ENCODE measurements at regions not wholly inside any gene's neighbourhood (a gene's known extent, or its start where the extent isn't known, plus 50 kb on each side); places are given as distances from the start of the nearest gene placed in this dataset.
A peak's percentile ranks its signal among the peaks of the same experiment; 100 is the strongest.

- no peak for DNase-seq
Measured at GRCh38 chr20:59508729-59509128, 95.6 kb upstream of the PHACTR3 start.

GRCh38 chr20:59512651-59513050 is 91.7 kb upstream of the PHACTR3 start:
- no peak for DNase-seq

DNA sequence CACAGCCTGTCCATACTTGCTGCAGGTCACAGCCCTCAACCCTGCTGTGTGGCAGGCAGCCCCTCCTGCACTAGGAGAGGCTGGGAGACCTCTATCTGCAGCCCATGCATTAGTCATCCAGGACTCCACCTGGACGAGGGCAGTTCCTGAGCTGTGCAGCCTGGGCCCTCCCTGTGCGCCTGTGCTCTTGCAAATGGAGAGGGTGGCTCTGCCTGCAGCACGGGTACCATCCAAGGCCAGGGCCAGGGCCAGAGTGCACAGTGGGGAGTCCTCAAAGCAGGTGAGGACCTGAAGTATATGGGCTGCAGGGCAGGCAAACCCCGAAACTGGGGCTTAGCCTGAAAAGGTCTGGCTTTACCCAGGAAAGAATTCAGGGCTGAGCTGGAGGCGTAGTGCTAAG is 89.8 kb upstream of the PHACTR3 start:
- no peak for DNase-seq

- DNase-seq, result peak; percentile 45
Measured at GRCh38 chr20:59515013-59515905, 89.1 kb upstream of the PHACTR3 start.

DNA sequence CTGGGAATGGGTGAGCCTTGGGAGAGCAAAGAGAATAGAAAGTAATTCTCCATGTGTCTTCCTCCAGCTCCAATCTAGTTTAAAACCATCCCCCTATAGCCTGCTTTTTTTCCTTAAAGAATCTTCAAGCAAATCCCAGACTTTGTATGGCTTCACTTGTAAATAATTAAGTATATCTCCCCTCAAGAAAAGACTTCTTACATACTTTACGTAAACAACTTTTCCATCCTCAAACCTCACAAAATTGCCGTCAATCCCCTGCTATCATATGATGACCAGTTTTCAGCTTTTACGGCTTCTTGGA is 88.5 kb upstream of the PHACTR3 start:
- DNase-seq, result no peak

- DNase-seq, result peak; percentile 28
Measured at GRCh38 chr20:59518881-59519706, 85.2 kb upstream of the PHACTR3 start.

DNA sequence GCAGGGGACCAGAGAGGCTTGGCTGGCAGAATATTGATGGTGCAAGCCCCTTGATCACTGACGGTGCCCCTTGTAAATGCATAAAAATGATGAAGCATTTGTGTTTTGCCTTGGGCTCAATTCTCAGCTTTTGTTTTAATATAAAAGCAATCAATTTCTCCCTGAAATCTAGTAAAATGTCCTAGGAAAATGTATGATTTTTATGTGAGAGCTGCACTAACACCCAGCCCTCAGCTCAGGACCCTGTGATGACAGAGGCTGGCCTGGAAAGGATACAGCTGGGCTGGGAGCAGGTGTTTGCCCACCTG is 84.7 kb upstream of the PHACTR3 start:
- no peak for DNase-seq

GRCh38 chr20:59520814-59521213 is 83.5 kb upstream of the PHACTR3 start:
- no peak for DNase-seq

GRCh38 chr20:59525500-59526241 is 78.7 kb upstream of the PHACTR3 start:
- DNase-seq, result peak; percentile 13

GRCh38 chr20:59526242-59527225 is 77.8 kb upstream of the PHACTR3 start:
- DNase-seq, result no peak

- DNase-seq, result no peak
Measured at GRCh38 chr20:59530782-59531181, 73.6 kb upstream of the PHACTR3 start.

GRCh38 chr20:59537991-59538390 is 66.3 kb upstream of the PHACTR3 start:
- DNase-seq, result no peak

GRCh38 chr20:59547596-59547995 is 56.7 kb upstream of the PHACTR3 start:
- DNase-seq, result no peak

All from NCI-H2029 (cell line).